Kidney (tissue), 13 donors: ENCODE measurements at regions not wholly inside any gene's neighbourhood (a gene's known extent, or its start where the extent isn't known, plus 50 kb on each side); places are given as distances from the start of the nearest gene placed in this dataset.

Experiments used
- DNase-seq, 5 donors: peaks; one replicate each; pipeline ENCODE4 v3.0.0-alpha.2; 2013 to 2020
- FAIRE-seq: peaks from 2 replicates; lab custom pipeline; 2012; peaks lifted over from hg19 to GRCh38; lab: Jason Lieb, UNC
- H3K27ac ChIP-seq, 2 donors: one replicate each; pipeline ENCODE4 v1.7.0; 2013; ENCODE audit warnings: low read depth in 2 of 2, low read length in 2 of 2, inconsistent platforms in 1 of 2
- H3K27me3 ChIP-seq: one replicate; pipeline ENCODE4 v1.7.1; 2013; ENCODE audit warnings: low read length, inconsistent platforms; ENCODE audit not compliant: control insufficient read depth, insufficient read depth
- H3K36me3 ChIP-seq, 3 donors: one replicate each; pipeline versions ENCODE4 v1.7.0 to v1.7.1; 2013; ENCODE audit warnings: low read length in 3 of 3, control low read depth in 1 of 3, inconsistent platforms in 1 of 3; ENCODE audit not compliant: insufficient read depth in 3 of 3, control insufficient read depth in 2 of 3
- H3K4me1 ChIP-seq, 3 donors: one replicate each; pipeline versions ENCODE4 v1.7.0 to v1.7.1; 2013; ENCODE audit warnings: low read length in 3 of 3, inconsistent platforms in 1 of 3, low read depth in 1 of 3; ENCODE audit not compliant: control insufficient read depth in 2 of 3, insufficient read depth in 2 of 3
- H3K4me3 ChIP-seq, 3 donors: one replicate each; pipeline versions ENCODE4 v1.7.0 to v1.8.1; 2013; ENCODE audit warnings: low read length in 3 of 3, control low read depth in 1 of 3, inconsistent platforms in 1 of 3
- H3K9ac ChIP-seq, 3 donors: one replicate each; pipeline versions ENCODE4 v1.7.0 to v1.7.1; 2013; ENCODE audit warnings: low read length in 3 of 3, control low read depth in 1 of 3, inconsistent platforms in 1 of 3
- H3K9me3 ChIP-seq, 3 donors: one replicate each; pipeline versions ENCODE4 v1.7.0 to v1.7.1; 2013; ENCODE audit warnings: low read length in 3 of 3, control low read depth in 1 of 3, inconsistent platforms in 1 of 3; ENCODE audit not compliant: control insufficient read depth in 2 of 3, insufficient read depth in 1 of 3
- CTCF ChIP-seq: IDR thresholded peaks from 3 replicates; pipeline ENCODE4 v1.5.1; 2012; ENCODE audit warnings: mild to moderate bottlenecking, moderate library complexity, borderline replicate concordance; ENCODE audit not compliant: insufficient read depth; ENCODE audit errors: extremely low read depth
- intact Hi-C: fragments of 100-400 bp; cut with DNase I; formaldehyde crosslinking; loops from one replicate; pipeline ENCODE4 v1.11.1; 2022
- donor health status: control.
- donor health status: control.
- donor health status: control.
- donor health status: control.
- donor health status: control.
- donor health status: DM: yes; HTN: yes; CAD: no.
- donor health status: Normal renal cell carcinoma (clear cell type).

GRCh38 chr2:8204711-8205110 is 477.1 kb upstream of the ID2 start:
- intact Hi-C loops: no loop called here
- Histone ChIP-seq H3K36me3 (no peaks in the 10 kb centered on the region), H3K27ac (no peak overlapping the region), H3K4me1 (no peaks in the 10 kb centered on the region), H3K27me3 (no peaks in the 10 kb centered on the region), H3K9me3 (peaks cover 0 to 5% (median 0%) of the 10 kb centered on the region in 3 donors), H3K4me3 (no peak overlapping the region), H3K9ac (no peak overlapping the region)
- no peak for TF ChIP-seq CTCF
- no peak for DNase-seq
- FAIRE-seq: no peak

- Histone ChIP-seq H3K4me3 (no peak overlapping the region), H3K9ac (no peak overlapping the region), H3K36me3 (no peaks in the 10 kb centered on the region), H3K4me1 (no peaks in the 10 kb centered on the region), H3K27me3 (no peaks in the 10 kb centered on the region), H3K9me3 (peaks cover 0 to 5% (median 0%) of the 10 kb centered on the region in 3 donors), H3K27ac (no peak overlapping the region)
- intact Hi-C loops: no loop called here
- no peak for FAIRE-seq
- TF ChIP-seq CTCF: no peak
- no peak for DNase-seq
Observed at GRCh38 chr2:8209494-8209893, 472.4 kb upstream of the ID2 start.

GRCh38 chr2:8211384-8211783 is 470.5 kb upstream of the ID2 start:
- H3K9ac ChIP-seq: no peak overlapping the region
- no peak for FAIRE-seq
- DNase-seq: no peak
- TF ChIP-seq CTCF: no peak
- peaks cover 0 to 5% (median 0%) of the 10 kb centered on the region in 3 donors for H3K9me3 ChIP-seq
- no peaks in the 10 kb centered on the region for H3K4me1 ChIP-seq
- H3K36me3 ChIP-seq: no peaks in the 10 kb centered on the region
- intact Hi-C loops: no loop called here
- no peak overlapping the region for H3K27ac ChIP-seq
- H3K27me3 ChIP-seq: no peaks in the 10 kb centered on the region
- no peak overlapping the region for H3K4me3 ChIP-seq

- no peaks in the 10 kb centered on the region for H3K4me1 ChIP-seq
- H3K9ac ChIP-seq: no peak overlapping the region
- DNase-seq (no peak), FAIRE-seq (no peak)
- peaks cover 0 to 5% (median 0%) of the 10 kb centered on the region in 3 donors for H3K9me3 ChIP-seq
- H3K36me3 ChIP-seq: no peaks in the 10 kb centered on the region
- H3K4me3 ChIP-seq: no peak overlapping the region
- TF ChIP-seq CTCF: no peak
- H3K27ac ChIP-seq: no peak overlapping the region
- H3K27me3 ChIP-seq: no peaks in the 10 kb centered on the region
- intact Hi-C loops: no loop called here
Observed at GRCh38 chr2:8212239-8212638, 469.6 kb upstream of the ID2 start.
